Activated CD8-positive, alpha-beta memory T cell treated with anti-CD3 and anti-CD28 coated beads, Interleukin-2, amount 10 ng/mL, durations not matched to agents 7 days and 5 days (primary cell): ENCODE measurements at regions not wholly inside any gene's neighbourhood (a gene's known extent, or its start where the extent isn't known, plus 50 kb on each side); places are given as distances from the start of the nearest gene placed in this dataset.
A peak's percentile ranks its signal among the peaks of the same experiment; 100 is the strongest.

Experiments used
- ATAC-seq: fragments of 150-1000 bp; cut with Tn5 transposase; one replicate; pipeline ENCODE4 v1.10.0; 2021; ENCODE audit warnings: moderate library complexity
- CTCF ChIA-PET: fragments of 350-600 bp; sonication (Branson Sonifier 250); formaldehyde crosslinking; loops from one replicate; lab custom pipeline; 2021; ENCODE audit warnings: antibody characterized with exemption; lab: Charles Lee
- DNase-seq: peaks from one replicate; pipeline ENCODE4 v3.0.0-alpha.2; 2020
- H3K27ac Mint-ChIP-seq: one replicate; pipeline ENCODE4 v1.8.0; 2021; ENCODE audit warnings: mild to moderate bottlenecking, mixed read lengths
- H3K27me3 Mint-ChIP-seq: one replicate; pipeline ENCODE4 v1.8.0; 2021; ENCODE audit warnings: mixed read lengths
- H3K36me3 Mint-ChIP-seq: one replicate; pipeline ENCODE4 v1.8.0; 2021; ENCODE audit warnings: mild to moderate bottlenecking, mixed read lengths
- H3K4me1 Mint-ChIP-seq: one replicate; pipeline ENCODE4 v1.8.0; 2021; ENCODE audit warnings: mixed read lengths
- H3K4me3 Mint-ChIP-seq: one replicate; pipeline ENCODE4 v1.8.0; 2021; ENCODE audit warnings: mild to moderate bottlenecking, moderate library complexity, mixed read lengths
- H3K9me3 Mint-ChIP-seq: one replicate; pipeline ENCODE4 v1.8.0; 2022; ENCODE audit warnings: low read depth, mixed read lengths

GRCh38 chr9:34907044-34907443 is 51.0 kb upstream of the PHF24 start:
- CTCF ChIA-PET = no interaction called here

DNA sequence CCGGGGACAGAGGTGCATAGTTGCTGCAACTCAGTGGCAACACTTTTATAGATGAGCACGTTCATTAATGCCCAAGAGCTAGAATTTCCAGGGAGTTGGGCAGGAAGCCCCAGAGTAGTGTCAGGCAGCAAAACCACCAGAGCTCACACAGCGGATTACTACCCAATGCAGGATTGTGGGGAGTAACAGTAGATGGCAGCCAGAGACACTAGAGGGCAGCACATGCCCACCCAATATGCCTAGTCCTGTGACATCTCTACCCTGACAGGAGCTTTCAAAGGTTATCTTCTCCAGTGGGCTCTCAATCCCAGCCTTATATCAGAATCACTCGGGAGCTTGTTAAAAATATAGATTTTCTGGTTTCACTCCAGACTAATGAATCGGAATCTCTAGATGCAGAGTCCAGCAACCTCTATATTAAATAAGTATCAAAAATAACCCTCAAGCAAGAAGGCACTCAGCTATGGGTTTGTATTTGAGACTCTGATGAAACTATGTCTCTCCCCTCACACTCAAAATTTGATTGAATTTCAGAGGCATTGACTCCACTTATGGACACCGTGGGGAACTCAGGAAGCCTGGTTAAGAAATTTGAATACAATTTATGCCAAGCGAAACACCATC is 58.4 kb upstream of the PHF24 start:
- no peak overlapping the region for H3K4me3 Mint-ChIP-seq
- no peaks in the 10 kb centered on the region for H3K36me3 Mint-ChIP-seq
- peaks cover 63% of the 10 kb centered on the region for H3K27me3 Mint-ChIP-seq
- CTCF ChIA-PET = interaction anchor here (0.6 to 3.4 kb wide), 46 partner anchors 9 to 654 kb away, joined by 3 to 48 read pairs (median 4); partner anchors contain the start of genes ATOSB, DNAJB5, PIGO and STOML2
- H3K9me3 Mint-ChIP-seq = no peaks in the 10 kb centered on the region
- H3K27ac Mint-ChIP-seq = no peak overlapping the region
- peak; percentile 99 for ATAC-seq
- DNase-seq = peak; percentile 85
- H3K4me1 Mint-ChIP-seq = no peaks in the 10 kb centered on the region

More at GRCh38 chr9:34907044-34907443, 51.0 kb upstream of the PHF24 start:
- Mint-ChIP-seq H3K4me3 (no peak overlapping the region), H3K27ac (no peak overlapping the region), H3K36me3 (no peaks in the 10 kb centered on the region), H3K27me3 (peaks cover 39% of the 10 kb centered on the region), H3K9me3 (no peaks in the 10 kb centered on the region), H3K4me1 (no peaks in the 10 kb centered on the region)
- ATAC-seq (no peak), DNase-seq (no peak)

DNA sequence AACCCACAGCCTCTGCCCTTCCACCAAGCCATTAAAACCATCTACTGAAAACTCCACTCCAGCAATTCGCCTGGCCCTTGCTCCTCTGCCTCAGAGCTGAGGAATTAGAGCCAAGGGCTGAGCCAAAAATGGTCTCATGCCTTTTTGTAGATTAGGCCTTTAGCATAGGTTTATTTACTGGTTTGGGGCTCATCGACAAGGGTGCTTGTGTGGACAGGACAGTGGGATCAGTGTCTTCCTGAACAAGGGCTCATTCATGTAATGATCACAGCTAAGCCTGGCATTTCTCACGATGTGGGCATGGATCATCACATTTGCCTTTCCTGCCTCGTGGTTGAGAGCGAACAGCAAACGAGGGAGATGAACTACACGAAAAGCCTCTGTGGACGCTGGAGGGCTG is 59.2 kb upstream of the PHF24 start:
- ATAC-seq = no peak
- H3K36me3 Mint-ChIP-seq = no peaks in the 10 kb centered on the region
- H3K4me3 Mint-ChIP-seq = no peak overlapping the region
- H3K9me3 Mint-ChIP-seq = no peaks in the 10 kb centered on the region
- H3K27me3 Mint-ChIP-seq = peaks cover 64% of the 10 kb centered on the region
- no peaks in the 10 kb centered on the region for H3K4me1 Mint-ChIP-seq
- CTCF ChIA-PET = interaction anchor here (0.7 to 3.4 kb wide), 38 partner anchors 9 to 655 kb away, joined by 3 to 48 read pairs (median 5); partner anchors contain the start of genes ATOSB, DNAJB5, PIGO and STOML2
- no peak overlapping the region for H3K27ac Mint-ChIP-seq
- no peak for DNase-seq

DNA sequence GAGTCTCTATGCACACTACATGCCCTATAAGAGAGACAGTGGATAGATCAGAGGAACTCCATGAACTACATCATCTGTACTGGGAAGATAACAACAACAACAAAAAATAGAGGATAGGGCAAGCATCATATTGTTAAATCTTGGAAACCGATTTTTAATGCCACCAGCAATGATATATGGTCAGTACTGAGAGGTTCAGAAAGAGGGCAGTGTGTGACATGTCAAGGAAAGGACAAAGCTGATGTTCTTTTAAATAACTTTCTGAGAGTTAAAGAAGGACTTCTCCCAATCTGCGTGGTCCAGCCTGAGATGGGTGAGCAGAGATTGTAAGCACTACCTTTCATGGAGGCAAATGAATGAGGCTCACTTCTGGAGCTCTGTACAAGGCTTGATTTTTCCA is 62.0 kb upstream of the PHF24 start:
- DNase-seq (no peak), ATAC-seq (no peak)
- no peak overlapping the region for H3K4me3 Mint-ChIP-seq
- no peaks in the 10 kb centered on the region for H3K36me3 Mint-ChIP-seq
- no peaks in the 10 kb centered on the region for H3K4me1 Mint-ChIP-seq
- H3K27ac Mint-ChIP-seq = no peak overlapping the region
- H3K27me3 Mint-ChIP-seq = peaks cover 66% of the 10 kb centered on the region
- H3K9me3 Mint-ChIP-seq = no peaks in the 10 kb centered on the region
- CTCF ChIA-PET = interaction anchor here (0.7 to 1.5 kb wide), 2 partner anchors 136 to 155 kb away, joined by 3 read pairs; no protein-coding TSS in a partner anchor

- no peak for DNase-seq
- no peaks in the 10 kb centered on the region for H3K9me3 Mint-ChIP-seq
Measured at GRCh38 chr9:34892886-34893285, 65.2 kb upstream of the PHF24 start.

GRCh38 chr9:34891386-34891785 is 66.7 kb upstream of the PHF24 start:
- Mint-ChIP-seq H3K36me3 (no peaks in the 10 kb centered on the region), H3K4me3 (no peak overlapping the region), H3K27ac (no peak overlapping the region), H3K4me1 (no peaks in the 10 kb centered on the region), H3K9me3 (no peaks in the 10 kb centered on the region), H3K27me3 (peaks cover 34% of the 10 kb centered on the region)
- CTCF ChIA-PET = no interaction called here
- no peak for ATAC-seq
- DNase-seq = no peak

More at GRCh38 chr9:34892886-34893285, 65.2 kb upstream of the PHF24 start:
- CTCF ChIA-PET = interaction anchor here (0.6 kb wide), 1 partner anchor 120 kb away, joined by 3 read pairs; no protein-coding TSS in a partner anchor
- ATAC-seq = no peak
- Mint-ChIP-seq H3K4me1 (no peaks in the 10 kb centered on the region), H3K27me3 (peaks cover 47% of the 10 kb centered on the region), H3K27ac (no peak overlapping the region), H3K36me3 (no peaks in the 10 kb centered on the region), H3K4me3 (no peak overlapping the region)

- Mint-ChIP-seq H3K4me1 (no peaks in the 10 kb centered on the region), H3K27me3 (peaks cover 4% of the 10 kb centered on the region), H3K9me3 (no peaks in the 10 kb centered on the region), H3K27ac (no peak overlapping the region), H3K36me3 (no peaks in the 10 kb centered on the region), H3K4me3 (no peak overlapping the region)
- CTCF ChIA-PET = interaction anchor here (1.2 kb wide), 1 partner anchor 12 kb away, joined by 4 read pairs; no protein-coding TSS in a partner anchor
- ATAC-seq (no peak), DNase-seq (no peak)
Measured at GRCh38 chr9:34887841-34888240, 70.2 kb upstream of the PHF24 start.

DNA sequence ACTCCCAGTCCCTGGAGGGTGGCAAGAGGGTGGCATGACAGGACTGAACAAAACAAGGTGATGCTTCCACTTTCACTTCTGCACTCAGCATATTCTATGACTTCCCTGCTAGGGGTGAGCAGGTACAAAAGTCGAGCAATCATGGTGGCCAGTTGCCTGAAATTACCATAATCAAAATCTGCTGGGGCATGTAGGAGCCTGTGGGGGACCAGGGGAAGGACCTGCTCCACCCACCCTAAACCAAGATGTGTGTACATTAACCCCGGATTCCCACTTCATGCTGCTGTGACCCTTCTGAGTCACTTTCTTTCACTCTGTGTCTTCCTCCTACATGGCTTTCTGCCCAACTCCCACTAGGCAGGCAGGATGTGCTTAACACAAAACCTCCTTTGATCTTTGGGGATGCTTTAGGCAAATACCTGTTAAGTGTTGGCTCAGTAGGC is 73.3 kb upstream of the PHF24 start:
- Mint-ChIP-seq H3K27me3 (peaks cover 6% of the 10 kb centered on the region), H3K4me1 (no peaks in the 10 kb centered on the region), H3K4me3 (no peak overlapping the region), H3K27ac (no peak overlapping the region), H3K36me3 (no peaks in the 10 kb centered on the region), H3K9me3 (no peaks in the 10 kb centered on the region)
- CTCF ChIA-PET = no interaction called here
- ATAC-seq (peak; percentile 58), DNase-seq (no peak)

DNA sequence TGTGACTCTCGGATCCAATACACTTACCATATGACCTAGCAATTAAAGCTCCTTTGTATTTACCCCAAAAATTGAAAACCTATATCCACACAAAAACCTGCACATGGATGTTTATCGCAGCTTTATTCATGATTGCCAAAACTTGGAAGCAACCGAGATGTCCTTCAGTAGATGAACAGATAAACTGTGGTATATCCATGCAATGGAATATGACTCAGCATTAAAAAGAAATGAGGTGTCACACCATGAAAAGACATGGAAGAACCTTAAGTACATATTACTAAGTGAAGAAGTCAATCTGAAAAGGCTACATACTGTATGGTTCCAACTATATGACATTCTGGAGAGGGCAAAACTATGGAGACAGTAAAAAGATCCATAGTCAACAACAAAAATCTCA is 82.0 kb upstream of the PHF24 start:
- no peaks in the 10 kb centered on the region for H3K4me1 Mint-ChIP-seq
- CTCF ChIA-PET = no interaction called here
- no peak for ATAC-seq
- H3K27ac Mint-ChIP-seq = no peak overlapping the region
- peaks cover 12% of the 10 kb centered on the region for H3K27me3 Mint-ChIP-seq
- no peak overlapping the region for H3K4me3 Mint-ChIP-seq
- H3K36me3 Mint-ChIP-seq = no peaks in the 10 kb centered on the region
- H3K9me3 Mint-ChIP-seq = no peaks in the 10 kb centered on the region
- no peak for DNase-seq

DNA sequence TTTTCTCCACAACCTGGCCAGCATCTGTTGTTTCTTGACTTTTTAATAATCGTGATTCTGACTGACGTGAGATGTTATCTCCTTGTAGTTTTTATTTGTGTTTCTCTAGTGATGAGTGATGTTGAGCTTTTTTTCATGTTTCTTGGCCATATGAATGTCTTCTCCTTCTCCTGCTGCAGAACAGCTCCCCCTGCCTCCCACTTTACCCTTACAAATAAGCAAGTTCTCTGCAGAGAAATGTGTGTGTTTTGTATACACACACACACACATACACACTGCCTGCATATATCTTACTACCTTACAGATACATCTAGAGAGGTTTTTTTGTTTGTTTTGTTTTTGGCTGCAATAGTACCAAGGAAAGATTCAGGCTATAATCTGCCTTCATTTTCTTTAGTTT is 88.7 kb upstream of the PHF24 start:
- H3K4me3 Mint-ChIP-seq = no peak overlapping the region
- ATAC-seq = no peak
- H3K4me1 Mint-ChIP-seq = no peaks in the 10 kb centered on the region
- CTCF ChIA-PET = interaction anchor here (1.6 kb wide), 1 partner anchor 30 kb away, joined by 3 read pairs; no protein-coding TSS in a partner anchor
- H3K36me3 Mint-ChIP-seq = no peaks in the 10 kb centered on the region
- H3K27ac Mint-ChIP-seq = no peak overlapping the region
- H3K9me3 Mint-ChIP-seq = peaks cover 1% of the 10 kb centered on the region
- no peak for DNase-seq
- peaks cover 15% of the 10 kb centered on the region for H3K27me3 Mint-ChIP-seq

- Mint-ChIP-seq H3K36me3 (no peaks in the 10 kb centered on the region), H3K4me3 (no peak overlapping the region), H3K9me3 (peaks cover 1% of the 10 kb centered on the region), H3K27me3 (peaks cover 16% of the 10 kb centered on the region), H3K27ac (no peak overlapping the region), H3K4me1 (no peaks in the 10 kb centered on the region)
- CTCF ChIA-PET = no interaction called here
- DNase-seq (no peak), ATAC-seq (no peak)
Measured at GRCh38 chr9:34866614-34867013, 91.5 kb upstream of the PHF24 start.

DNA sequence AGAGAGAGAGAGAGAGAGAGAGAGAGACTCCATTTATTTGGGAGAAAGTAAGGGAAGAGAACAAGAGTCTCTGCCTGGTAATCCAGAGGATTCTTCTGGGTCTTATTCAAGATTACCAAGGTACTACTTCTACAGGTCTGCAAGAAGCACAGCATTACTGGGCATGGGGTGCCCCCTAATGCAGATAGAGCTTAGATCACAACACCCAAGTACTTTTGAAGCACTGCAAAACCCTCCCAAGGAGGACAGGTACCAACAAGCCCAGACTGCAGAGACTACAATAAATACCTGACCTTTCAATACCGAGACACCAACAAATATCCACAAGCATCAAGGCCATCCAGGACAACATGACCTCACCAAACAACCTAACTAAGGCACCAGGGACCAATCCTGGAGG is 94.7 kb upstream of the PHF24 start:
- H3K4me1 Mint-ChIP-seq = no peaks in the 10 kb centered on the region
- peaks cover 16% of the 10 kb centered on the region for H3K27me3 Mint-ChIP-seq
- no peak for DNase-seq
- no peaks in the 10 kb centered on the region for H3K36me3 Mint-ChIP-seq
- H3K4me3 Mint-ChIP-seq = no peak overlapping the region
- CTCF ChIA-PET = no interaction called here
- H3K27ac Mint-ChIP-seq = no peak overlapping the region
- no peak for ATAC-seq
- peaks cover 1% of the 10 kb centered on the region for H3K9me3 Mint-ChIP-seq

- H3K27me3 Mint-ChIP-seq = peaks cover 16% of the 10 kb centered on the region
- DNase-seq = no peak
- no peaks in the 10 kb centered on the region for H3K36me3 Mint-ChIP-seq
- no peak overlapping the region for H3K4me3 Mint-ChIP-seq
- no peak for ATAC-seq
- peaks cover 1% of the 10 kb centered on the region for H3K9me3 Mint-ChIP-seq
- H3K27ac Mint-ChIP-seq = no peak overlapping the region
- CTCF ChIA-PET = no interaction called here
- no peaks in the 10 kb centered on the region for H3K4me1 Mint-ChIP-seq
Measured at GRCh38 chr9:34862836-34863235, 95.2 kb upstream of the PHF24 start.

- DNase-seq (no peak), ATAC-seq (no peak)
- no peak overlapping the region for H3K4me3 Mint-ChIP-seq
- peaks cover 1% of the 10 kb centered on the region for H3K9me3 Mint-ChIP-seq
- peaks cover 14% of the 10 kb centered on the region for H3K27me3 Mint-ChIP-seq
- CTCF ChIA-PET = no interaction called here
- no peaks in the 10 kb centered on the region for H3K4me1 Mint-ChIP-seq
- no peak overlapping the region for H3K27ac Mint-ChIP-seq
- H3K36me3 Mint-ChIP-seq = no peaks in the 10 kb centered on the region
Measured at GRCh38 chr9:34862043-34862442, 96.0 kb upstream of the PHF24 start.
